ENCODE measurements at regions not wholly inside any gene's neighbourhood (a gene's known extent, or its start where the extent isn't known, plus 50 kb on each side); places are given as distances from the start of the nearest gene placed in this dataset.

DNA sequence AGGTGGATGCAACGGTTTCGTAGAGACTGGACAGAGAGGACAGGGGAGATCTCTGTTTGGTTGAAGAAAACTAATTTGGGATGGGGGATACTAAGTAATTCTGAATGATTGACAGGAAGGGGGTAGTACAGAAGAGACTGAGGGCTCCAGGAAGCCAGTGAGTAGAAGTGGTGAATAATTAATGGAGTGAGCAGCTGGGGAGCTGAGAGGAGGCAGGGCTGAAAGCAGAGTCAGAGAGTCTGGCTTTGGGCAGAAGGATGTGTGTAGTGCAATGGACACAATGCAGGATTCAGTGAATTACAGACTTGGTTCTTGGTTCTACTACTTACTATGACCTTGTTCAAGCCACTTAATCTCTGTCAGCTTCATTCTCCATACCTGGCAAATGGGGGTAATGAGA is 161.7 kb downstream of the RBMX2 start:
- H3K36me3 ChIP-seq (ENCODE audit: control insufficient read depth in 1 of 2, insufficient read depth in 2 of 2, low read length in 2 of 2), result no peaks in the 10 kb centered on the region
- ATAC-seq, result no peak
- DNase-seq (ENCODE audit: low read depth, low spot score), result no peak
- RAD21 ChIA-PET (ENCODE audit: low non-redundant PET in 1 of 2, low total read pairs in 2 of 2, uncharacterized antibody in 2 of 2, unreplicated experiment in 2 of 2), result no interaction called here
- POLR2A ChIA-PET, result no interaction called here
- CTCF ChIA-PET, result no interaction called here
- intact Hi-C loops (cut with micrococcal nuclease), result no loop called here
- no peaks in the 10 kb centered on the region for H3K27me3 ChIP-seq (ENCODE audit: insufficient read depth, low read length)
- H2AFZ ChIP-seq (ENCODE audit: low read depth, low read length, poor library complexity, severe bottlenecking), result no peak overlapping the region
- no peak overlapping the region for H3K4me2 ChIP-seq (ENCODE audit: low read length)
- no peaks in the 10 kb centered on the region for H3K79me2 ChIP-seq (ENCODE audit: insufficient read depth, low read length)
- H3K9me2 ChIP-seq (ENCODE audit: insufficient read depth), result no peaks in the 10 kb centered on the region
- no peak overlapping the region for H3K4me3 ChIP-seq (replicated peaks in 1 of 2; ENCODE audit: low read depth in 1 of 2, low read length in 2 of 2)
- no peaks in the 10 kb centered on the region for H3K9me3 ChIP-seq (ENCODE audit: control insufficient read depth in 1 of 2, insufficient read depth in 1 of 2, low read depth in 1 of 2, low read length in 2 of 2)
- no peaks in the 10 kb centered on the region for H4K20me1 ChIP-seq (ENCODE audit: insufficient read depth)
- no peaks in the 10 kb centered on the region for H3K4me1 ChIP-seq (ENCODE audit: control insufficient read depth in 1 of 2, insufficient read depth in 2 of 2, low read length in 2 of 2)
- no peak for TF ChIP-seq TCF7L2 (IDR thresholded peaks at IDR 0.05; ENCODE audit: borderline replicate concordance, extremely low read depth, insufficient read depth, insufficient read length)
- TF ChIP-seq POLR2A (IDR thresholded peaks at IDR 0.05; ENCODE audit: borderline replicate concordance, extremely low read depth, insufficient read depth, insufficient read length), result no peak
- TF ChIP-seq SRF (IDR thresholded peaks at IDR 0.05; ENCODE audit: low read depth), result no peak
- no peak for TF ChIP-seq CEBPB (IDR thresholded peaks at IDR 0.05; ENCODE audit: low read depth)
- no peak for TF ChIP-seq ZNF274 (IDR thresholded peaks at IDR 0.05; ENCODE audit: low read depth, low read length)
- TF ChIP-seq SP1 (IDR thresholded peaks at IDR 0.05; ENCODE audit: low read depth), result no peak
- TF ChIP-seq ELF1 (IDR thresholded peaks at IDR 0.05; ENCODE audit: borderline replicate concordance, low read depth), result no peak
- no peak for TF ChIP-seq FOSL1 (IDR thresholded peaks at IDR 0.05; ENCODE audit: low read depth)
- TF ChIP-seq, protein P1, sequence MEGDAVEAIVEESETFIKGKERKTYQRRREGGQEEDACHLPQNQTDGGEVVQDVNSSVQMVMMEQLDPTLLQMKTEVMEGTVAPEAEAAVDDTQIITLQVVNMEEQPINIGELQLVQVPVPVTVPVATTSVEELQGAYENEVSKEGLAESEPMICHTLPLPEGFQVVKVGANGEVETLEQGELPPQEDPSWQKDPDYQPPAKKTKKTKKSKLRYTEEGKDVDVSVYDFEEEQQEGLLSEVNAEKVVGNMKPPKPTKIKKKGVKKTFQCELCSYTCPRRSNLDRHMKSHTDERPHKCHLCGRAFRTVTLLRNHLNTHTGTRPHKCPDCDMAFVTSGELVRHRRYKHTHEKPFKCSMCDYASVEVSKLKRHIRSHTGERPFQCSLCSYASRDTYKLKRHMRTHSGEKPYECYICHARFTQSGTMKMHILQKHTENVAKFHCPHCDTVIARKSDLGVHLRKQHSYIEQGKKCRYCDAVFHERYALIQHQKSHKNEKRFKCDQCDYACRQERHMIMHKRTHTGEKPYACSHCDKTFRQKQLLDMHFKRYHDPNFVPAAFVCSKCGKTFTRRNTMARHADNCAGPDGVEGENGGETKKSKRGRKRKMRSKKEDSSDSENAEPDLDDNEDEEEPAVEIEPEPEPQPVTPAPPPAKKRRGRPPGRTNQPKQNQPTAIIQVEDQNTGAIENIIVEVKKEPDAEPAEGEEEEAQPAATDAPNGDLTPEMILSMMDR (IDR thresholded peaks at IDR 0.05 in 2 of 3, conservative IDR thresholded peaks at IDR 0.05 in 1 of 3; ENCODE audit: borderline replicate concordance in 1 of 3, insufficient read depth in 1 of 3, low read depth in 2 of 3, low read length in 2 of 3), result no peak
- TF ChIP-seq, protein P2, sequence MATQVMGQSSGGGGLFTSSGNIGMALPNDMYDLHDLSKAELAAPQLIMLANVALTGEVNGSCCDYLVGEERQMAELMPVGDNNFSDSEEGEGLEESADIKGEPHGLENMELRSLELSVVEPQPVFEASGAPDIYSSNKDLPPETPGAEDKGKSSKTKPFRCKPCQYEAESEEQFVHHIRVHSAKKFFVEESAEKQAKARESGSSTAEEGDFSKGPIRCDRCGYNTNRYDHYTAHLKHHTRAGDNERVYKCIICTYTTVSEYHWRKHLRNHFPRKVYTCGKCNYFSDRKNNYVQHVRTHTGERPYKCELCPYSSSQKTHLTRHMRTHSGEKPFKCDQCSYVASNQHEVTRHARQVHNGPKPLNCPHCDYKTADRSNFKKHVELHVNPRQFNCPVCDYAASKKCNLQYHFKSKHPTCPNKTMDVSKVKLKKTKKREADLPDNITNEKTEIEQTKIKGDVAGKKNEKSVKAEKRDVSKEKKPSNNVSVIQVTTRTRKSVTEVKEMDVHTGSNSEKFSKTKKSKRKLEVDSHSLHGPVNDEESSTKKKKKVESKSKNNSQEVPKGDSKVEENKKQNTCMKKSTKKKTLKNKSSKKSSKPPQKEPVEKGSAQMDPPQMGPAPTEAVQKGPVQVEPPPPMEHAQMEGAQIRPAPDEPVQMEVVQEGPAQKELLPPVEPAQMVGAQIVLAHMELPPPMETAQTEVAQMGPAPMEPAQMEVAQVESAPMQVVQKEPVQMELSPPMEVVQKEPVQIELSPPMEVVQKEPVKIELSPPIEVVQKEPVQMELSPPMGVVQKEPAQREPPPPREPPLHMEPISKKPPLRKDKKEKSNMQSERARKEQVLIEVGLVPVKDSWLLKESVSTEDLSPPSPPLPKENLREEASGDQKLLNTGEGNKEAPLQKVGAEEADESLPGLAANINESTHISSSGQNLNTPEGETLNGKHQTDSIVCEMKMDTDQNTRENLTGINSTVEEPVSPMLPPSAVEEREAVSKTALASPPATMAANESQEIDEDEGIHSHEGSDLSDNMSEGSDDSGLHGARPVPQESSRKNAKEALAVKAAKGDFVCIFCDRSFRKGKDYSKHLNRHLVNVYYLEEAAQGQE (IDR thresholded peaks at IDR 0.05; ENCODE audit: low read depth), result no peak
- no peak for TF ChIP-seq POLR2AphosphoS5 (IDR thresholded peaks at IDR 0.05; ENCODE audit: low read depth, low read length)
- TF ChIP-seq ZFX (IDR thresholded peaks at IDR 0.05), result no peak
- no peak for TF ChIP-seq RAD21 (IDR thresholded peaks at IDR 0.05; ENCODE audit: low read depth)
- no peak for TF ChIP-seq SIN3A (IDR thresholded peaks at IDR 0.05; ENCODE audit: low read depth)
- no peak for TF ChIP-seq EZH2 (IDR thresholded peaks at IDR 0.05)
- TF ChIP-seq CBX3 (IDR thresholded peaks at IDR 0.05; ENCODE audit: low read depth), result no peak
- TF ChIP-seq, protein P3, sequence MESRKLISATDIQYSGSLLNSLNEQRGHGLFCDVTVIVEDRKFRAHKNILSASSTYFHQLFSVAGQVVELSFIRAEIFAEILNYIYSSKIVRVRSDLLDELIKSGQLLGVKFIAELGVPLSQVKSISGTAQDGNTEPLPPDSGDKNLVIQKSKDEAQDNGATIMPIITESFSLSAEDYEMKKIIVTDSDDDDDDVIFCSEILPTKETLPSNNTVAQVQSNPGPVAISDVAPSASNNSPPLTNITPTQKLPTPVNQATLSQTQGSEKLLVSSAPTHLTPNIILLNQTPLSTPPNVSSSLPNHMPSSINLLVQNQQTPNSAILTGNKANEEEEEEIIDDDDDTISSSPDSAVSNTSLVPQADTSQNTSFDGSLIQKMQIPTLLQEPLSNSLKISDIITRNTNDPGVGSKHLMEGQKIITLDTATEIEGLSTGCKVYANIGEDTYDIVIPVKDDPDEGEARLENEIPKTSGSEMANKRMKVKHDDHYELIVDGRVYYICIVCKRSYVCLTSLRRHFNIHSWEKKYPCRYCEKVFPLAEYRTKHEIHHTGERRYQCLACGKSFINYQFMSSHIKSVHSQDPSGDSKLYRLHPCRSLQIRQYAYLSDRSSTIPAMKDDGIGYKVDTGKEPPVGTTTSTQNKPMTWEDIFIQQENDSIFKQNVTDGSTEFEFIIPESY (IDR thresholded peaks at IDR 0.05; ENCODE audit: extremely low read depth, insufficient replicate concordance, low read length), result no peak
- no peak overlapping the region for H3K9ac ChIP-seq (ENCODE audit: low read length)
- BruUV-seq (replicated peaks), result no TSS peak
- no peak overlapping the region for H3K27ac ChIP-seq (ENCODE audit: low read depth, low read length)
